ENCODE measurements at regions not wholly inside any gene's neighbourhood (a gene's known extent, or its start where the extent isn't known, plus 50 kb on each side); places are given as distances from the start of the nearest gene placed in this dataset.
"Not testable (repeated sequence)": the region's sequence is repeated elsewhere in the genome, so short reads cannot be mapped to it uniquely, and the experiment has no call there.

DNA sequence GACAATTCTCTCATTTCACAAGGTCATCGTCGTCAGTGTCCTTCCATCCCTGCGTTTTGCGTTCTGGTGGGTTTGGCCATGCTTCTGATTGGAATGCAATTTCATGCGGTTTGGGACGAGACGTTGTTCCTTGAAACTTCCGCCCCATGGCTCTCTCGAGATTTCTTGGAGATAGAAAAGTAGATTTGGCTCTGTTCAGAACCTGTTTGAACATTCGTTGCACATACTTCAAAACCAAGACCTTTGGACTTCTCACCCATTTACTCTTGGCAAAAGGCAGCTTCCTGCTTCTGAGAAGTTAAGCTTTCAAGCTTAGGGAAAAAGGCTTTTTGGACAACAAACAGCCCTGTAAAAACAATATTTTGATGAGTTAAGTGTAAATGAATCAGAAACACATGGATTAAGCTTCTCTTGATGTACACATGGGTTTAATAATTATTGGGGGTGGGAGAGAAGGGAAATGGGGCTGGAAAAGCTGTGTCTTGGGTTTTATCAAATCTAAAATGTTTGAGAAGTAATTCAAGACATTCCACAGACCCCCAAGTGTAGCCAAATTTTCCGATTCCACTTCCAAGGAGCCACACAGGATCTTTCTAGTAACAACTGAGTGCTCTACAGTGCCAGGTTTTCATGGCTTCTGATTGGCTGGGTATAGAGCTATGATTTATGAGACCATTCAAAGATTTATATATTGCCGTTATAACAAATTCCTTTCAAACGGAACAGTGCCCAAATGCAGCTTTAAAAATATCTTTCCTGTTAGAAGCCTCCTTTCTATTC, 467.2 kb downstream of the MED13L start:
- no peak for DNase-seq

GRCh38 chr12:115806000-115806399, 471.5 kb downstream of the MED13L start:
- DNase-seq, result no peak

GRCh38 chr12:115802767-115803166, 474.7 kb downstream of the MED13L start:
- DNase-seq, result no peak

DNA sequence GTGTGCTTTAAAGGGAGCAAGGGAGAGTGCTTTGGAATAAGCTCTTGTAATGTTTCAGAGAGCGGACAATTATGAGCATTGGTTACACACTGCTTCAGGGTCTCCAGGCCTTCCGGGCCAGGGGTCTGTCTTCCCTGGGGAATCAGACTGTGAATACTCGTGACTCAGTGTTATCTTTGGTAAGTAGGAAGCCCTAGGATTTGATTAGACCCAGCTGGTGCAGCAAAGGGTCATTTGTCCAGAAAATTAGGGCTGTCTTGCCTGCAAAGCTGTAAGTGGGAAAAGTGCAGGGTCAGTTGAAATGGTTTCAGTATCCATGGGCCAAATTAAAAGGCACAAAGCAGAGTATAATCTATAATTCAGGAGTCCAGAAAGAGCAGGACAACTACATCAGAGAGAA, 475.6 kb downstream of the MED13L start:
- DNase-seq, result no peak

DNA sequence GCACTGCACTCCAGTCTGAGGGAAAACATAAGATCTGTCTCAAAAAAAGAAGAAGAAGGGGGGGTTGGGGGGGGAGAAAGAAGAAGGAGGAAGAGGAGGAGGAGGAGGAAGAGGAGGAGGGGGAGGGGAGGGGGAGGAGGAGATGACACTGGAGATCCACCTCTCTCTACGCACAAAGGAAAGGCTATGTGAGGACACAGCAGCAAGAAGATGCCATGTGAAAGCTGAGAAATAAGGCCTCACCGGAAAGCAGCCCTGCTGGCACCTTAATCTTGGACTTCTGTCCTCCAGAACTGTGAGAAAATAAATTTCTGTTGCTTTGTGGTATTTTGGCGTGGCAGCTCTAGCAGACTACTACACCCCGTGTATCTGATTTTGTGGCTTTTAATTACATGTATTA, 477.9 kb downstream of the MED13L start:
- DNase-seq, result no peak

- no peak for DNase-seq
These were observed 479.1 kb downstream of the MED13L start for GRCh38 chr12:115798309-115798917.

GRCh38 chr12:115794659-115795081, 482.8 kb downstream of the MED13L start:
- no peak for DNase-seq

- DNase-seq, result no peak
These were observed 486.2 kb downstream of the MED13L start for GRCh38 chr12:115791331-115791730.

DNA sequence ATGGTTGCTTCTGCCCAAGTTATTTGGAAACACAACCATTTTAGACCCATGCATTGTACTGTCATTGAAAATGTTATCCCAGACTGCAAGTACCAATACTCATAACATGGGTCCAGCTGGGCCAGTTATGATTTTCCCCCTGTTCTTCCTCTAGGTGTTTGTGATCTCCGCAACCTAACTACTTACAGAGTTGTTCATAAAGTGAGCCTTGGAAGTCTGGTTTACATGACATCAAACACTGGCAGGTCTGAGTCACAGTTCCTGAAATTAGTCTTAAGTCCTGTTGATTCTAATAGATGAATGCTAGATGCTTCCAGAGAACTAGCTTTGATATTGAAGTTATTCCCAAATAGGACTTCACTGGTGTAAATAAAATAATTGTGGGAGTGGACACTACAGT, 487.0 kb downstream of the MED13L start:
- no peak for DNase-seq

GRCh38 chr12:115786490-115786889, 491.0 kb downstream of the MED13L start:
- DNase-seq, result not testable (repeated sequence)

- DNase-seq, result no peak
These were observed 491.9 kb downstream of the MED13L start for GRCh38 chr12:115785548-115785947.

DNA sequence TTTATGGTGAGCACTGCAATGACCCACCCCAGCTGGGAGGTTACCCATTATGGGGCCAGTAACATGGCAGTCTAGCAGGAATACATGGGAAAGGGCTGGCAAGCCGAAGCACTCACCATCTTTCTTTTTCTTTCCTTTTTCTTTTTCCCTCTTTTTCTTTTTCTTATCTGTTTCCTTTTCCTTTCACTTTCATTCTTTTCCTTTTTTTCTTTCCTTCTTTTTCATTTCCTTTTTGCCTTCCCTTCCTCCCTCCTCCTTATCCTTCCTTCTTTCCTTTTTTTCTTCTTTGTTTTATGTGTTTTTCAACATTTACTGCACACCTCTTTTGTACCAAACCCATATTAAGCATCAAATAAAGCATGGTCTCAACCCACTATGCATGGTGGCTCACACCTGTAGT, 501.1 kb downstream of the MED13L start:
- no peak for DNase-seq

GRCh38 chr12:115774148-115774895, 503.2 kb downstream of the MED13L start:
- no peak for DNase-seq

- no peak for DNase-seq
These were observed 505.9 kb downstream of the MED13L start for GRCh38 chr12:115771601-115772000.

DNA sequence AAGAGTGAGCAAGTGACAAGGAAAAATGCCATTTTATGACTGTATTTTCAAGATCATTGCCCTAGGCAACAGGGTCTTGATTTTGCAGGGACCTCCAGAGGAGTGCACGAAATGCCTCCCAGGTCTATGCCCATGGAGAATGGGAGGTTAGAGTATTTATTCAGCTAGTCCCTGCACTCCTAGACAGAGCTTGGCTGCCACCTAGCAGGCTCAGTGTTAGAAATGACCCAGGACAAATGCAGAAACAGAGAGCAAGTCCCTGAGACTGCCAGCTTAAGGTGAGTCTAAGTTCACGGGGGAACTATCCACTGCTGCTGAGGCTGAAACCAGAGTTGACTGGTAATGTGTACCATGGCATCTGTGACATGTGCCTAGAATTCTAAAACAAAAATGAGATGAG, 506.4 kb downstream of the MED13L start:
- no peak for DNase-seq

DNA sequence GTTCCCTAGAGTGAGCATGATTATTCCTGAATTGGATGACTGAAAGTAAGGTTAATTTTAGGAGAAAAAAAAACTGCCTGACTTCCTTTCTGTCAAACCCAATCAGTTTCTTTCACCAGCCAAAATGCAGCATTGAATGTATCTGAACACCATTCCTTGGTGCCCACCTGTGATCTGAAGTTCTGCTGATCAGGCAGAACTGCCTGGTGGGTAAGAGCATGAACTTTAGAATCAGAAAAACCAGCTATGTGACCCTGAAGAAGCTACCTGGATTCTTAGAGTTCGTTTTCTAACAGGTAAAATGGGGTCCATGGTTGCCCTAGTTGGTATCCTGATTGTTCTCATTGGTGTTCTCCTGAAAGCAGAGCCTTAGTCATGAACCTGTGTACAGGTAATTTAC, 506.9 kb downstream of the MED13L start:
- DNase-seq, result no peak

- DNase-seq, result no peak
These were observed 509.6 kb downstream of the MED13L start for GRCh38 chr12:115767916-115768315.

- DNase-seq, result no peak
These were observed 513.4 kb downstream of the MED13L start for GRCh38 chr12:115763982-115764621.

- no peak for DNase-seq
These were observed 514.1 kb downstream of the MED13L start for GRCh38 chr12:115763376-115763775.

DNA sequence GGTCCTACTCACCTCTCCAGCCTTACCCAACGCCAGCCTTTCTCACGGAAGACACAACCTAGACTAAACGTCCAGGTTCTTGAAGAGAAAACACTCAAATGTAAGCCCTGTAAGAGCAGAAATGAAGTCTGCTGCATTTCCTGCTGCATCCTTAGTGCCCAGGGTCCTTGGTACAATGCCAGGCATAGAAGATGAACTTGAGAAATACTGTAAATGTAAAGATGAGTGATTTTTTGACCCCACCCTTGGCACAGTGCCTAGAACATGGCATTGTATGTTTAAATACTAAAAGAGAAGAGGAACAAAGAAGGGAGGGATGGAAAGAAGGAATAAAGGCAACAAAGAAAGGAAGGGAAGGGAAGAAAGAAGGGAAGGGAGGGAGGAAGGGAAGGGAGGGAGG, 514.6 kb downstream of the MED13L start:
- no peak for DNase-seq

- DNase-seq, result no peak
These were observed 515.7 kb downstream of the MED13L start for GRCh38 chr12:115761784-115762183.

DNA sequence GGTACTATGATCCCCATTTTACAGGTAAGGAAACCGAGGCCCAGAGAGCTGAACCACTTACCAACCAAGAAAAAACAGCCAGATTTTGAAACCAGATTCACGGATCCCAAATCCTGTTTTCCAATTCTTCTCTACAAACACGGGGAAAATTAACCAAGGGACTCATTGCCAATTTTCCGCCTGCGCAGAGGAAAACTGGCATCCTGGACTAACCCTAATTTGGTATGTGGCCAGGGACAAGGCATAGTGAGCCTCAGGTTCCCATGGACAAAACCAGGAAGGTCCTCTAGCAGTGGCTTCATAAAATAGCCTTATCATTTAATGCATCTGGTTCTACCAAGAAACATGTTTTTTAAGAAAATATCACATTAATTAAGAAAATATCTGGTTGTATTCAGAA, 517.3 kb downstream of the MED13L start:
- DNase-seq, result no peak

DNA sequence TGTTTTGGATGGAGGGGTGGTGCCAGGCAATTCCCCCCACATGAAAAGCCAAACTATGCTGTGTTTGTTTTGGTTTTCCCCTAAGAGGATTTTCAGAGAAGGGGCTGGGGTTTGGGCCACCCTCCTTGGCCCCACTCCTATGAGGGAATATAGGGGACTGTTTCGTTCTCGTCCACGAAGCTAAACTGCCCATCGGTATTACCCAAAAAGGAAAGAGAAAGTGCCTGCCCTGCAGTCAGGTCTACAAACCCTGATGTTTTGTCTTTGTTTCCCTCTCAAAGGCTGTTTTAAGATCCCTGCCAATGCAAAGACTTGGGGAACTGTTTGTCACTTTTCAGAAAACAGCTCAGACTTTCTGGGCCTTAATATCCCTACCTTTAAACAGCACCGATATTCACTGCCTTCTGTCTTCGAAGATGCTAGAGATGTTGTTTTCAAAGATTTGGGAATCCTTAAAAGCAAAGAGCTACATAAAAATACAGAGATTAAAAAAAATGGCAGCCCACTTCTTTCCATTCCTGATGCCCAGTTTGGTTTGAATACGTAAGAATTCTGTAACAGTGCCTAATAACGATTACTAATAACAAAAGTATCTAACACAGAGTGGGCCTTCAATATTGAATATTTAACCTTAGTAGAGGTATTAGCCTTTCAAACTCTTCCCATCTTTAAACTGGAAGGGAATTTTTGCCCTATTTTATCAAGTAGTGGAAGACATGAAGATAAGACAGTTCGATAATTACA, 518.4 kb downstream of the MED13L start:
- DNase-seq, result no peak

All from hippocampal formation (tissue), 2 donors.